Stomach smooth muscle (tissue), 2 donors: ENCODE measurements at regions not wholly inside any gene's neighbourhood (a gene's known extent, or its start where the extent isn't known, plus 50 kb on each side); places are given as distances from the start of the nearest gene placed in this dataset.

ENCODE experiments used
- H3K27ac ChIP-seq: one replicate; pipeline ENCODE4 v1.7.0; 2013; ENCODE audit warnings: mild to moderate bottlenecking, low read length, inconsistent platforms
- H3K27me3 ChIP-seq, 2 donors: one replicate each; pipeline ENCODE4 v1.7.0; 2013; ENCODE audit warnings: low read length in 2 of 2; ENCODE audit not compliant: insufficient read depth in 2 of 2, control insufficient read depth in 1 of 2
- H3K36me3 ChIP-seq, 2 donors: one replicate each; pipeline ENCODE4 v1.7.0; 2013; ENCODE audit warnings: low read length in 2 of 2; ENCODE audit not compliant: control insufficient read depth in 2 of 2, insufficient read depth in 2 of 2
- H3K4me1 ChIP-seq: one replicate; pipeline ENCODE4 v1.7.0; 2013; ENCODE audit warnings: low read length; ENCODE audit not compliant: control insufficient read depth, insufficient read depth
- H3K4me3 ChIP-seq, 2 donors: one replicate each; pipeline ENCODE4 v1.7.0; 2013; ENCODE audit warnings: low read length in 2 of 2
- H3K9ac ChIP-seq, 2 donors: one replicate each; pipeline ENCODE4 v1.7.0; 2013; ENCODE audit warnings: low read length in 2 of 2, mild to moderate bottlenecking in 1 of 2
- H3K9me3 ChIP-seq, 2 donors: one replicate each; pipeline ENCODE4 v1.7.0; 2013; ENCODE audit warnings: low read length in 2 of 2; ENCODE audit not compliant: control insufficient read depth in 2 of 2
- donor health status: healthy.
- donor health status: Pancreatic carcinoma.

- no peaks in the 10 kb centered on the region for H3K36me3 ChIP-seq
- no peak overlapping the region for H3K9ac ChIP-seq
- no peak overlapping the region for H3K27ac ChIP-seq
- no peaks in the 10 kb centered on the region for H3K4me1 ChIP-seq
- no peak overlapping the region for H3K4me3 ChIP-seq
- peaks cover 2 to 5% of the 10 kb centered on the region in 2 donors for H3K27me3 ChIP-seq
- no peaks in the 10 kb centered on the region for H3K9me3 ChIP-seq
Observed at GRCh38 chr2:88832992-88833389, 141.5 kb downstream of the RPIA start.

- Histone ChIP-seq H3K4me3 (no peak overlapping the region), H3K27ac (no peak overlapping the region), H3K36me3 (no peaks in the 10 kb centered on the region), H3K9me3 (no peaks in the 10 kb centered on the region), H3K9ac (no peak overlapping the region), H3K27me3 (peaks cover 1 to 3% of the 10 kb centered on the region in 2 donors), H3K4me1 (no peaks in the 10 kb centered on the region)
Observed at GRCh38 chr2:88834376-88834775, 142.9 kb downstream of the RPIA start.

- Histone ChIP-seq H3K9ac (no peak overlapping the region), H3K27me3 (no peaks in the 10 kb centered on the region), H3K9me3 (no peaks in the 10 kb centered on the region), H3K4me1 (no peaks in the 10 kb centered on the region), H3K36me3 (no peaks in the 10 kb centered on the region), H3K4me3 (no peak overlapping the region), H3K27ac (no peak overlapping the region)
Observed at GRCh38 chr2:88834866-88835265, 143.4 kb downstream of the RPIA start.

GRCh38 chr2:88835726-88836125, 144.3 kb downstream of the RPIA start:
- Histone ChIP-seq H3K27ac (no peak overlapping the region), H3K9me3 (no peaks in the 10 kb centered on the region), H3K9ac (no peak overlapping the region), H3K27me3 (no peaks in the 10 kb centered on the region), H3K4me1 (no peaks in the 10 kb centered on the region), H3K4me3 (no peak overlapping the region), H3K36me3 (no peaks in the 10 kb centered on the region)

- H3K9ac ChIP-seq: no peak overlapping the region
- peaks cover 0 to 2% of the 10 kb centered on the region in 2 donors for H3K27me3 ChIP-seq
- no peaks in the 10 kb centered on the region for H3K9me3 ChIP-seq
- H3K4me1 ChIP-seq: no peaks in the 10 kb centered on the region
- no peak overlapping the region for H3K27ac ChIP-seq
- H3K36me3 ChIP-seq: no peaks in the 10 kb centered on the region
- no peak overlapping the region for H3K4me3 ChIP-seq
Observed at GRCh38 chr2:88836351-88836750, 144.9 kb downstream of the RPIA start.

- H3K36me3 ChIP-seq: no peaks in the 10 kb centered on the region
- H3K27ac ChIP-seq: no peak overlapping the region
- H3K4me1 ChIP-seq: no peaks in the 10 kb centered on the region
- peaks cover 0 to 3% of the 10 kb centered on the region in 2 donors for H3K27me3 ChIP-seq
- no peaks in the 10 kb centered on the region for H3K9me3 ChIP-seq
- H3K4me3 ChIP-seq: no peak overlapping the region
- no peak overlapping the region for H3K9ac ChIP-seq
Observed at GRCh38 chr2:88837511-88838160, 146.2 kb downstream of the RPIA start.

GRCh38 chr2:88838165-88838635, 146.7 kb downstream of the RPIA start:
- Histone ChIP-seq H3K4me1 (no peaks in the 10 kb centered on the region), H3K27ac (no peak overlapping the region), H3K4me3 (no peak overlapping the region), H3K9ac (no peak overlapping the region), H3K27me3 (peaks cover 0 to 3% of the 10 kb centered on the region in 2 donors), H3K36me3 (no peaks in the 10 kb centered on the region), H3K9me3 (no peaks in the 10 kb centered on the region)

- Histone ChIP-seq H3K4me3 (no peak overlapping the region), H3K9ac (no peak overlapping the region), H3K27me3 (peaks cover 3 to 5% of the 10 kb centered on the region in 2 donors), H3K4me1 (no peaks in the 10 kb centered on the region), H3K27ac (no peak overlapping the region), H3K9me3 (no peaks in the 10 kb centered on the region), H3K36me3 (no peaks in the 10 kb centered on the region)
Observed at GRCh38 chr2:88841224-88841929, 149.9 kb downstream of the RPIA start.

GRCh38 chr2:88842656-88843460, 151.4 kb downstream of the RPIA start:
- H3K9me3 ChIP-seq: no peaks in the 10 kb centered on the region
- no peaks in the 10 kb centered on the region for H3K36me3 ChIP-seq
- no peak overlapping the region for H3K9ac ChIP-seq
- no peak overlapping the region for H3K27ac ChIP-seq
- H3K4me3 ChIP-seq: no peak overlapping the region
- no peaks in the 10 kb centered on the region for H3K4me1 ChIP-seq
- H3K27me3 ChIP-seq: peaks cover 5 to 7% of the 10 kb centered on the region in 2 donors

GRCh38 chr2:88843651-88844050, 152.2 kb downstream of the RPIA start:
- Histone ChIP-seq H3K4me3 (no peak overlapping the region), H3K36me3 (no peaks in the 10 kb centered on the region), H3K27me3 (peaks cover 5 to 8% of the 10 kb centered on the region in 2 donors), H3K9me3 (no peaks in the 10 kb centered on the region), H3K4me1 (no peaks in the 10 kb centered on the region), H3K9ac (no peak overlapping the region), H3K27ac (no peak overlapping the region)
